HG03432 (cell line): ENCODE measurements at regions not wholly inside any gene's neighbourhood (a gene's known extent, or its start where the extent isn't known, plus 50 kb on each side); places are given as distances from the start of the nearest gene placed in this dataset.

Experiments used
- ATAC-seq: cut with Tn5 transposase; IDR thresholded peaks from one replicate; pipeline ENCODE4 v1.9.1; 2021; ENCODE audit warnings: mild to moderate bottlenecking, moderate library complexity; ENCODE audit not compliant: unreplicated experiment

DNA sequence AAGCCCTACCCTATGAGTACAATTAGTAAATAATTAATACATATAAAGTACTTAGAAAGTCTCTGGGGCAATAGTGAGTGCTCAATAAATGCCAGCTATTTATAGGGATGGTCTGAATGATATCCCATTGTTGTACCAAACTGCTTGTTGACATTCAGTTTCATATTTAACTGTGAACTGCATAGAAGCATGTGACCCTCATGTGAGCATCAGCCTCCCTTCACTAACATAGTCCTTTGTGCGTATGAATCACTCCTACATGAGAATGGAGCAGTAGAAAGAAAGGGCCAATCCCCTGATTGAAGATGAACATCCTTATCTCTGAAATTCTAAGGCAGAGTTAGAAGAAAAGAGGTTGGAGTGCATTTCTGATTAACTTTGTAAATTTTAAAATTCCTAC lies 68.7 kb upstream of the ATP10A start:
- no peak for ATAC-seq

DNA sequence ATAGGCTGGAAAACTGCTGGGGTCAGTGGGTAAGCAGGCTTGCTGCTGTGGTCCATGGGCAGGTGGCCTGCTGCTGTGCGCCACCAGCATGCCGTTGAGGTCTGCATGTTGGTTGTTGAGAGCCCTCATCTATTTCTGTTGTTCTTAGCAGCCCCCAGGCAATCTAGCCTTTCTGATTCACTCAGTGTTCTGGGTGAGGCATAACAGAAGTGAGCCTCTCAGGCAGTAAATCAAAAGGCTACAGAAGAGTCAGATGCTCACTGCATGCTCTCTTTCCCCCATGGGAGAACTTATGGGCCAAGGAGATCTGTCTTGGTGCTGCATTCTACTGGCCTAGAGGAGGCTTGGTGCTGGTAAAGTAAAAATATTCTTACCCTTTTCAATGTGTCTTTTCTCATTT lies 67.8 kb upstream of the ATP10A start:
- no peak for ATAC-seq
